ENCODE measurements at regions not wholly inside any gene's neighbourhood (a gene's known extent, or its start where the extent isn't known, plus 50 kb on each side); places are given as distances from the start of the nearest gene placed in this dataset.

DNA sequence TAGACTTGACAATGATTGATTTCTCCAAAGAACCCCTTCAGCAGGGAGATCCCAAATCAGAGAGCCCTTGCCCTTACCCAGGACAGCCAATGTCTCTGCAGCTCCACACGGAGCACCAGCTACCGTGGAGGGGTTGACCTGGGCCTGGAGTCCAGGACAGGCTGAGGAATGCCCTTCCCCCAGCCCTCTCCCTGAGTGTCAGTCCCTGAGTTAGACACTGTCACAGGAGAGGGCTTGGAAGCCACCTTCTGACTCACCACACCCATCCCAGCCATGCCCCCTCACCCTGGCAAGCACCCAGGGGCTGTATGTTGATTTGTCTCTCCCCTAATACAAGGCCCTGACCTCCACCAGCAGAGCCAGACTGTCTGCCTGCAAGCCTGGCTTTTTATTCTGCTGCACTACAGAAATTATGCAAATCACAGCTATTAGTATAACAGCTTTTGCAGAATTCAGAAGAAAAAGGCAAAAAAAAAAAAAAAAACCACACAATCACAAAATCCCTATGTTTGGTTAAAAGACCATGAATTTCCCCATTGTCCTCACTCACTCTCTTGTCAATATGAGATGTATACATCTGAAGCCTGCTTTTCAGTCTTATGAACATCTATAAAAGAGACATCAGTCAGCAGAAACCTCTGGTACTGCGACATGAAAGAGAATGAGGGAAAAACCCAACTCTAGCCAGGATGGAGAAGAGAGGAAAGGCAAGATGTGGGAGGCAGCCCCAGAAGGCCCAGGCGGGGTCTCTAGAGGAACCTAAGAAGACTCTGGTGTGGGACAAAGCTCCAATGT lies 240.7 kb downstream of the UQCRFS1 start:
- Histone ChIP-seq H3K4me1 (ENCODE audit: insufficient read depth, low read length, poor library complexity, severe bottlenecking) (no peaks in the 10 kb centered on the region), H3K4me3 (ENCODE audit: low read length, poor library complexity, severe bottlenecking) (no peak overlapping the region), H3K9me3 (ENCODE audit: insufficient read depth, low read depth, low read length) (no peaks in the 10 kb centered on the region), H3K9me2 (replicated peaks; ENCODE audit: low read depth, low read length) (no peaks in the 10 kb centered on the region), H3K27me3 (ENCODE audit: insufficient read depth, low read length, poor library complexity, severe bottlenecking) (no peaks in the 10 kb centered on the region), H3K4me2 (ENCODE audit: low read depth, low read length, poor library complexity, severe bottlenecking) (no peak overlapping the region), H4K20me1 (ENCODE audit: insufficient read depth, low read length, poor library complexity, severe bottlenecking) (no peaks in the 10 kb centered on the region), H3F3A (ENCODE audit: low read depth) (no peaks in the 10 kb centered on the region), H3K36me3 (ENCODE audit: insufficient read depth, low read length) (no peaks in the 10 kb centered on the region), H3K9ac (ENCODE audit: low read depth, low read length, poor library complexity, severe bottlenecking) (no peak overlapping the region), H2AFZ (ENCODE audit: low read length) (no peak overlapping the region), H3K79me2 (ENCODE audit: insufficient read depth, low read length) (no peaks in the 10 kb centered on the region)
- no peak for TF ChIP-seq EZH2phosphoT487 (IDR thresholded peaks at IDR 0.05; ENCODE audit: borderline replicate concordance)
- TF ChIP-seq, protein P1, sequence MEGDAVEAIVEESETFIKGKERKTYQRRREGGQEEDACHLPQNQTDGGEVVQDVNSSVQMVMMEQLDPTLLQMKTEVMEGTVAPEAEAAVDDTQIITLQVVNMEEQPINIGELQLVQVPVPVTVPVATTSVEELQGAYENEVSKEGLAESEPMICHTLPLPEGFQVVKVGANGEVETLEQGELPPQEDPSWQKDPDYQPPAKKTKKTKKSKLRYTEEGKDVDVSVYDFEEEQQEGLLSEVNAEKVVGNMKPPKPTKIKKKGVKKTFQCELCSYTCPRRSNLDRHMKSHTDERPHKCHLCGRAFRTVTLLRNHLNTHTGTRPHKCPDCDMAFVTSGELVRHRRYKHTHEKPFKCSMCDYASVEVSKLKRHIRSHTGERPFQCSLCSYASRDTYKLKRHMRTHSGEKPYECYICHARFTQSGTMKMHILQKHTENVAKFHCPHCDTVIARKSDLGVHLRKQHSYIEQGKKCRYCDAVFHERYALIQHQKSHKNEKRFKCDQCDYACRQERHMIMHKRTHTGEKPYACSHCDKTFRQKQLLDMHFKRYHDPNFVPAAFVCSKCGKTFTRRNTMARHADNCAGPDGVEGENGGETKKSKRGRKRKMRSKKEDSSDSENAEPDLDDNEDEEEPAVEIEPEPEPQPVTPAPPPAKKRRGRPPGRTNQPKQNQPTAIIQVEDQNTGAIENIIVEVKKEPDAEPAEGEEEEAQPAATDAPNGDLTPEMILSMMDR (conservative IDR thresholded peaks at IDR 0.05; ENCODE audit: low read length), result no peak

DNA sequence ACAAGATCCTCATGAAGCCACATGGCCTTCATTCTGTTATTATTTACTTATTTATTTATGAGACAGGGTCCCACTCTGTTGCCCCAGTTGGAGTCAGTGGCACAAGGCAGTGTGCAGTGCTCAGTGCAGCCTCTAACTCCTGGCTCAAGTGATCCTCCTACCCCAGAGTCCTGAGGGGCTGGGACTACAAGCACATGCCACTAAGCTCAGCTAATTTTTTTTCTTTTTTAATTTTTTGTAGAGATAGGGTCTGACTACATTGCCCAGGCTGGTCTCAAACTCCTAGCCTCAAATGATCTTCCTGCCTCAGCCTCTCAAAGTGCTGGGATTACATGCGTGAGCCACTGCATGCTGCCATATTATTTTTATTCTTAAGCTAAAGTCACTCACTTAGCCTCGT lies 241.4 kb downstream of the UQCRFS1 start:
- H4K20me1 ChIP-seq (ENCODE audit: insufficient read depth, low read length, poor library complexity, severe bottlenecking), result no peaks in the 10 kb centered on the region
- H3K27me3 ChIP-seq (ENCODE audit: insufficient read depth, low read length, poor library complexity, severe bottlenecking), result no peaks in the 10 kb centered on the region
- no peaks in the 10 kb centered on the region for H3K36me3 ChIP-seq (ENCODE audit: insufficient read depth, low read length)
- H3K9me2 ChIP-seq (replicated peaks; ENCODE audit: low read depth, low read length), result no peaks in the 10 kb centered on the region
- H3K4me1 ChIP-seq (ENCODE audit: insufficient read depth, low read length, poor library complexity, severe bottlenecking), result no peaks in the 10 kb centered on the region
- no peaks in the 10 kb centered on the region for H3F3A ChIP-seq (ENCODE audit: low read depth)
- no peaks in the 10 kb centered on the region for H3K79me2 ChIP-seq (ENCODE audit: insufficient read depth, low read length)
- H3K9ac ChIP-seq (ENCODE audit: low read depth, low read length, poor library complexity, severe bottlenecking), result no peak overlapping the region
- H3K9me3 ChIP-seq (ENCODE audit: insufficient read depth, low read depth, low read length), result no peaks in the 10 kb centered on the region
- H3K4me2 ChIP-seq (ENCODE audit: low read depth, low read length, poor library complexity, severe bottlenecking), result no peak overlapping the region
- TF ChIP-seq, protein P1 (conservative IDR thresholded peaks at IDR 0.05; ENCODE audit: low read length), result no peak
- TF ChIP-seq EZH2phosphoT487 (IDR thresholded peaks at IDR 0.05; ENCODE audit: borderline replicate concordance), result no peak
- no peak overlapping the region for H2AFZ ChIP-seq (ENCODE audit: low read length)
- no peak overlapping the region for H3K4me3 ChIP-seq (ENCODE audit: low read length, poor library complexity, severe bottlenecking)

DNA sequence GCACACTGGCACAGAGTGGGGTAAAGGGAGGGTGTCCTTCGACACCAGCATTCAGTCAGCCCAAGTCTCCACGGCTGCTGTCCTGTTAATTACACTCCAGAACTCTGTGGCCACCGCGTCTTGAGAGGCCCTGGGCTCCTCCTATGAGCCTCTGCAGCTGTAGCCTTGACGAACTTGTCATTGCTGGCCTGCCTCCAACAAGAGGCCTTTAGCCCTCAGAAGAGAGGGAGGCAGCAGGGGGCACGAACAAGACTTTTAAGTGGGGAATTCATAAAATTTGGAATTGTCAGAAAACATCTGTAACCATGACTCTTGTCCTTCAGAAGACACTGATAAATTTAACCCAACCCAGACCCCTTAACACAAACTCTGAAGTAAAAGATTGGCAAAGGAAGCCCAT lies 241.9 kb downstream of the UQCRFS1 start:
- no peaks in the 10 kb centered on the region for H3K9me3 ChIP-seq (ENCODE audit: insufficient read depth, low read depth, low read length)
- no peak overlapping the region for H3K4me2 ChIP-seq (ENCODE audit: low read depth, low read length, poor library complexity, severe bottlenecking)
- H3K4me3 ChIP-seq (ENCODE audit: low read length, poor library complexity, severe bottlenecking), result no peak overlapping the region
- no peaks in the 10 kb centered on the region for H3K4me1 ChIP-seq (ENCODE audit: insufficient read depth, low read length, poor library complexity, severe bottlenecking)
- no peak for TF ChIP-seq EZH2phosphoT487 (IDR thresholded peaks at IDR 0.05; ENCODE audit: borderline replicate concordance)
- TF ChIP-seq, protein P1 (conservative IDR thresholded peaks at IDR 0.05; ENCODE audit: low read length), result no peak
- H3F3A ChIP-seq (ENCODE audit: low read depth), result no peaks in the 10 kb centered on the region
- H3K36me3 ChIP-seq (ENCODE audit: insufficient read depth, low read length), result no peaks in the 10 kb centered on the region
- no peaks in the 10 kb centered on the region for H3K79me2 ChIP-seq (ENCODE audit: insufficient read depth, low read length)
- no peak overlapping the region for H2AFZ ChIP-seq (ENCODE audit: low read length)
- no peak overlapping the region for H3K9ac ChIP-seq (ENCODE audit: low read depth, low read length, poor library complexity, severe bottlenecking)
- no peaks in the 10 kb centered on the region for H3K27me3 ChIP-seq (ENCODE audit: insufficient read depth, low read length, poor library complexity, severe bottlenecking)
- H4K20me1 ChIP-seq (ENCODE audit: insufficient read depth, low read length, poor library complexity, severe bottlenecking), result no peaks in the 10 kb centered on the region
- H3K9me2 ChIP-seq (replicated peaks; ENCODE audit: low read depth, low read length), result no peaks in the 10 kb centered on the region

Data from Loucy (cell line).